Endodermal cell (in vitro differentiated cells): ENCODE measurements at regions not wholly inside any gene's neighbourhood (a gene's known extent, or its start where the extent isn't known, plus 50 kb on each side); places are given as distances from the start of the nearest gene placed in this dataset.

Experiments
- DNase-seq: peaks from one replicate; pipeline ENCODE4 v3.0.0-alpha.2; 2017
- H3K27ac ChIP-seq: 2 replicates; pipeline ENCODE4 v1.5.1; 2013; ENCODE audit warnings: mild to moderate bottlenecking, low read depth, low read length, moderate library complexity
- H3K27me3 ChIP-seq: 2 replicates; pipeline ENCODE4 v1.6.1; 2013; ENCODE audit warnings: mild to moderate bottlenecking, low read length, moderate library complexity; ENCODE audit not compliant: insufficient read depth, control insufficient read depth, poor library complexity, severe bottlenecking
- H3K36me3 ChIP-seq: 2 replicates; pipeline ENCODE4 v1.7.0; 2013; ENCODE audit warnings: mild to moderate bottlenecking, low read length, moderate library complexity; ENCODE audit not compliant: control insufficient read depth, insufficient read depth
- H3K4me1 ChIP-seq: one replicate; pipeline ENCODE4 v1.7.0; 2013; ENCODE audit warnings: low read length; ENCODE audit not compliant: control insufficient read depth, insufficient read depth
- H3K4me3 ChIP-seq: 2 replicates; pipeline ENCODE4 v1.5.1; 2013; ENCODE audit warnings: mild to moderate bottlenecking, low read length, moderate library complexity
- H3K9ac ChIP-seq: 2 replicates; pipeline ENCODE4 v1.6.1; 2013; ENCODE audit warnings: mild to moderate bottlenecking, low read length, moderate library complexity; ENCODE audit not compliant: poor library complexity, severe bottlenecking; ENCODE audit errors: extremely low read depth
- H3K9me3 ChIP-seq: 2 replicates; pipeline ENCODE4 v1.6.1; 2013; ENCODE audit warnings: mild to moderate bottlenecking, low read length, moderate library complexity; ENCODE audit not compliant: control insufficient read depth
- H3K27ac Mint-ChIP-seq: 2 replicates; pipeline ENCODE4 v1.8.0; 2020; ENCODE audit warnings: mixed read lengths
- H3K27me3 Mint-ChIP-seq: 2 replicates; pipeline ENCODE4 v1.8.0; 2021; ENCODE audit warnings: mild to moderate bottlenecking, mixed read lengths; ENCODE audit not compliant: insufficient read depth
- H3K36me3 Mint-ChIP-seq: 2 replicates; pipeline ENCODE4 v1.8.0; 2020; ENCODE audit warnings: low read depth, mixed read lengths
- H3K4me1 Mint-ChIP-seq: 2 replicates; pipeline ENCODE4 v1.8.0; 2020; ENCODE audit warnings: mixed read lengths
- H3K4me3 Mint-ChIP-seq: 2 replicates; pipeline ENCODE4 v1.8.0; 2020; ENCODE audit warnings: mild to moderate bottlenecking, moderate library complexity, mixed read lengths
- H3K9me3 Mint-ChIP-seq: 2 replicates; pipeline ENCODE4 v1.8.0; 2020; ENCODE audit warnings: mild to moderate bottlenecking, mixed read lengths
- WGBS, 2 experiments: methylation state at CpG; one replicate each; pipeline versions ENCODE4 v1.1.5 to v1.1.7; 2013; ENCODE audit warnings: missing lambda C conversion rate in 2 of 2, mixed read lengths in 1 of 2; ENCODE audit not compliant: insufficient coverage in 1 of 2, insufficient read length in 1 of 2; 5-methylcytosine and 5-hydroxymethylcytosine counted together
- TF ChIP-seq, protein P1 (sequence below): fragments of 200-600 bp; sonication (generic); conservative IDR thresholded peaks from 2 replicates; pipeline ENCODE4 v1.5.0; 2021; ENCODE audit warnings: antibody characterized with exemption, mild to moderate bottlenecking

DNA sequence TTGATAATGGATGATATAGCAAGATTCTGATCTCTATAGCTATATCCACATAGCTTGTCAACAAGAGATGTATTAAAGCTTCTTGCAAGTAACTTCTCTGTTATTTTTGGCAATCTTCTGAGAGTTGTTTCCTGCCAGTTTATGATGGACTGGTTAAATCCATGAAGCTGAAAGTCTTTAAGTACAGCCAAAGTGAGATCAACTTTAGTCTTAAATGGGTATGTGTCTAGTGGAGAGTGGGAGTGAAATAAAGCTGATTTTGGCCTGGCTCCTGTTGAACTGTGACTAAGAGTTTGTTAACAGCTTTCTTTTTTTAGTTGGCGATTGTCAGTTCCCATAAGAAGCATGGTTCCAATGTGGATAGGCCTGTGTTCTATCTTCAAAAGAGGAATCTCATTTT lies 350.9 kb upstream of the PCSK5 start:
- Histone ChIP-seq H3K36me3 (no peaks in the 10 kb centered on the region), H3K27ac (no peak overlapping the region), H3K9me3 (peaks cover 8% of the 10 kb centered on the region), H3K27me3 (no peaks in the 10 kb centered on the region), H3K4me1 (no peaks in the 10 kb centered on the region), H3K9ac (no peak overlapping the region), H3K4me3 (no peak overlapping the region)
- Mint-ChIP-seq H3K36me3 (no peaks in the 10 kb centered on the region), H3K4me3 (no peak overlapping the region), H3K27me3 (no peaks in the 10 kb centered on the region), H3K9me3 (peaks cover 10% of the 10 kb centered on the region), H3K27ac (no peak overlapping the region), H3K4me1 (peaks cover 10% of the 10 kb centered on the region)
- TF ChIP-seq, protein P1, sequence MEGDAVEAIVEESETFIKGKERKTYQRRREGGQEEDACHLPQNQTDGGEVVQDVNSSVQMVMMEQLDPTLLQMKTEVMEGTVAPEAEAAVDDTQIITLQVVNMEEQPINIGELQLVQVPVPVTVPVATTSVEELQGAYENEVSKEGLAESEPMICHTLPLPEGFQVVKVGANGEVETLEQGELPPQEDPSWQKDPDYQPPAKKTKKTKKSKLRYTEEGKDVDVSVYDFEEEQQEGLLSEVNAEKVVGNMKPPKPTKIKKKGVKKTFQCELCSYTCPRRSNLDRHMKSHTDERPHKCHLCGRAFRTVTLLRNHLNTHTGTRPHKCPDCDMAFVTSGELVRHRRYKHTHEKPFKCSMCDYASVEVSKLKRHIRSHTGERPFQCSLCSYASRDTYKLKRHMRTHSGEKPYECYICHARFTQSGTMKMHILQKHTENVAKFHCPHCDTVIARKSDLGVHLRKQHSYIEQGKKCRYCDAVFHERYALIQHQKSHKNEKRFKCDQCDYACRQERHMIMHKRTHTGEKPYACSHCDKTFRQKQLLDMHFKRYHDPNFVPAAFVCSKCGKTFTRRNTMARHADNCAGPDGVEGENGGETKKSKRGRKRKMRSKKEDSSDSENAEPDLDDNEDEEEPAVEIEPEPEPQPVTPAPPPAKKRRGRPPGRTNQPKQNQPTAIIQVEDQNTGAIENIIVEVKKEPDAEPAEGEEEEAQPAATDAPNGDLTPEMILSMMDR, result no peak
- no peak for DNase-seq
- 89% methylated on average over 1 of the region's 1 CpG; no CpG with 5 or more reads in 1 of the 2 experiments for WGBS, 2 experiments

DNA sequence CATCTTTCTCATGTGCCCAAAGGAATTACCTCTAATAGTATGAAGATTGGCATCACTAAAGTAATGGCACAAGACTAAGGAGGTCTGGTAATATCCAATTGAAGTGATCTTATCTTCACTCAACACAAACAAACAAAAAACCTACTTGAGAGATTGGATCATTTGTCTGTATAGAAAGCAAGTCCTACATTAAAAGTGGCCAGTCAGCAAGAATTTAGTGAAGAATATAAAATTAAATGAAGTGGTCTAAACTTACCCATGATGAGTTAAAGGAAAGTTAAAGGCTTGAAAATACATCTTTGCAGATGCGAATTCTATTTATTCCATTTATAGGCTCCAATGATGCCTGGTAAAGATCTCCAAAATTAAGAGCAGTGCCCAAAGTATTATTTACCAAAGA lies 350.3 kb upstream of the PCSK5 start:
- H3K4me3 Mint-ChIP-seq, result no peak overlapping the region
- H3K9me3 Mint-ChIP-seq, result peaks cover 10% of the 10 kb centered on the region
- Histone ChIP-seq H3K9ac (no peak overlapping the region), H3K9me3 (peaks cover 8% of the 10 kb centered on the region), H3K27me3 (no peaks in the 10 kb centered on the region), H3K36me3 (no peaks in the 10 kb centered on the region), H3K4me3 (no peak overlapping the region), H3K4me1 (no peaks in the 10 kb centered on the region), H3K27ac (no peak overlapping the region)
- no peaks in the 10 kb centered on the region for H3K27me3 Mint-ChIP-seq
- H3K4me1 Mint-ChIP-seq, result peaks cover 16% of the 10 kb centered on the region
- H3K36me3 Mint-ChIP-seq, result no peaks in the 10 kb centered on the region
- 100% methylated on average over 1 of the region's 1 CpG for WGBS, 2 experiments
- TF ChIP-seq, protein P1, result no peak
- no peak for DNase-seq
- no peak overlapping the region for H3K27ac Mint-ChIP-seq

DNA sequence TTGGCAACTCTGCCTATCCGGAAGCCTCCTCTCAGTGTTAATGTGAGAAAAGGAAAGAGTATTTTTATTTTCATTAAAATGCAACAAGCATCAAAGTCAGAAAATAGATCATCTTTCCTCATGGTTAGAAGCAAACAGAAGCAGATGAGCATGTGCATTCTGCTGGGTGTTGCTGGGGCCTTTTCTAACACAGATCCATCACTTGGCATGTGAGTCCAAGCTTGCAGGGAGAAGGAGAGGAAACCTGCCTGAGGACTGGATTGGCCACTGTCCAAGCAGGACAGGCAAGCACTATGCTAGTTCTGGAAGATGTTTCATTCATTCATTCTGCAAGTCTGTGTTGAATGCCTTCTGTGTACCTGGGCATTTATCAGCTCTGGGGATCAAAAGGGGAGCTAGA lies 348.7 kb upstream of the PCSK5 start:
- H3K4me3 ChIP-seq, result no peak overlapping the region
- Mint-ChIP-seq H3K27me3 (no peaks in the 10 kb centered on the region), H3K36me3 (no peaks in the 10 kb centered on the region), H3K4me3 (no peak overlapping the region), H3K4me1 (peaks cover 24% of the 10 kb centered on the region), H3K9me3 (peaks cover 4% of the 10 kb centered on the region), H3K27ac (no peak overlapping the region)
- H3K4me1 ChIP-seq, result no peaks in the 10 kb centered on the region
- H3K27ac ChIP-seq, result no peak overlapping the region
- H3K9ac ChIP-seq, result no peak overlapping the region
- whole genome bisulfite sequencing, 2 experiments, result 100% methylated on average over 1 of the region's 1 CpG; no CpG with 5 or more reads in 1 of the 2 experiments
- H3K27me3 ChIP-seq, result no peaks in the 10 kb centered on the region
- DNase-seq, result no peak
- TF ChIP-seq, protein P1, result no peak
- peaks cover 5% of the 10 kb centered on the region for H3K9me3 ChIP-seq
- no peaks in the 10 kb centered on the region for H3K36me3 ChIP-seq
